Neural cell (in vitro differentiated cells): ENCODE measurements at regions not wholly inside any gene's neighbourhood (a gene's known extent, or its start where the extent isn't known, plus 50 kb on each side); places are given as distances from the start of the nearest gene placed in this dataset.

Experiments used
- EZH2 ChIP-seq: fragments of 200-600, 300-800 bp; shearing (Covaris generic), sonication (generic); IDR thresholded peaks from 2 replicates; pipeline ENCODE4 v1.6.1; 2014; ENCODE audit warnings: antibody characterized with exemption, low read length, borderline replicate concordance, mild to moderate bottlenecking; ENCODE audit not compliant: insufficient read depth, poor library complexity, severe bottlenecking
- POLR2AphosphoS5 ChIP-seq: IDR thresholded peaks from 2 replicates; pipeline ENCODE4 v1.6.1; 2012

- TF ChIP-seq POLR2AphosphoS5 (no peak), EZH2 (no peak)
Observed at GRCh38 chr6:54003316-54003715, 107.9 kb upstream of the MLIP start.
